RCC 7860 (cell line): ENCODE measurements at regions not wholly inside any gene's neighbourhood (a gene's known extent, or its start where the extent isn't known, plus 50 kb on each side); places are given as distances from the start of the nearest gene placed in this dataset.

Source experiments
- DNase-seq: peaks from one replicate; pipeline ENCODE4 v3.0.0-alpha.2; 2015; ENCODE audit warnings: low spot score
- FAIRE-seq: peaks from 2 replicates; lab custom pipeline; 2012; peaks lifted over from hg19 to GRCh38; lab: Jason Lieb, UNC

DNA sequence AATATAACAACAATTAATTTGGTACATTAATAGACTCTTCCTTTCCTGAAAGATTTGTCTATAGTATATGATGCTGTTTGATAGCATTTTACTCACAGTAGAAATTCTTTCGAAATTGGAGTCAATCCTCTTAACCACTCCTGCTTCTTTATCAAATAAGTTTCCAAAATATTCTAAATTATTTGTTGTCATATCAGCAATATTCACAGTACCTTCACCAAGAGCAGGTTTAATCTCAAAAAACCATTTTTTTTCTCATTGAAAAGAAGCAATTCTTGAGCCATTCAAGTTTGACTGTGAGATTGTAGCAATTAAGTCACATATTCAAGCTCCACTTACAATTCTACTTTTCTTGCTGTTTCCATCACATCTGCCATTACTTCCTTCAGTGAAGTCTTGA is 83.5 kb upstream of the PRR16 start:
- DNase-seq (no peak), FAIRE-seq (no peak)

DNA sequence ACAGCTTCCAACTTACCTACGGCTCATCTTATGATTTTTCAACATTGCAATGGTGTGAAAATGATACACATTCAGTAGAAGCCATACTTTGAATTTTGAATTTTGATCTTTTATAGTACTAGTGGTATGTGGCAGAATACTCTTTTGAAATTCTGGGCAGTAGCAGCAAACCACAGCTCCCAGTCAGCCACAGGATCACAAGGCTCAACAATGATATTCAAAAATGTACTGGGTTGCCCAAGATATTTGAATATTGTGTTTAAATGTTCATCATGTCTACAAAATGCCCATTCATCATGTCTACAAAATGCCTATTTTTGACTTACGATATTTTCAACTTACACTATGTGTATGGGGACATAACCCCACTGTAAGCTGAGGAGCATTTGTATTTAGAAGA is 81.3 kb upstream of the PRR16 start:
- FAIRE-seq: no peak

DNA sequence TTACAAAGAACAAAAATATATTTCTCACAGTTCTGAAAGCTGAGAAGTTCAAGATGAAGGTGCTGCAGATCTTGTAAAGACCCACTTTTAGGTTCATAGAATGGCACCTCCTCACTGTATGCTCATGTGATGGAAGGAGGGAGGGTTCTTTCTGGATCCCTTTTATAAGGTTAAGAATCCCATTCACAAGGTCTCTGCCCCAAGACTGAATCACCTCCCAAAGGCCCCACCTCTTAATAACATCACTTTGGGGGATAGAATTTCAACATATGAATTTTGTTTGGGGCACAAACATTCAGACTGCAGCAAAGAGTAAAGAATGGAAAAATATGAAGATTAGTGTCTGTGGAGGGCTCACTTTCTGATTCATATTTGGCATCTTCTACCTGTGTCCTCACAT is 77.1 kb upstream of the PRR16 start:
- FAIRE-seq (no peak), DNase-seq (no peak)

More for the DNA sequence above, 81.3 kb upstream of the PRR16 start:
- no peak for DNase-seq

DNA sequence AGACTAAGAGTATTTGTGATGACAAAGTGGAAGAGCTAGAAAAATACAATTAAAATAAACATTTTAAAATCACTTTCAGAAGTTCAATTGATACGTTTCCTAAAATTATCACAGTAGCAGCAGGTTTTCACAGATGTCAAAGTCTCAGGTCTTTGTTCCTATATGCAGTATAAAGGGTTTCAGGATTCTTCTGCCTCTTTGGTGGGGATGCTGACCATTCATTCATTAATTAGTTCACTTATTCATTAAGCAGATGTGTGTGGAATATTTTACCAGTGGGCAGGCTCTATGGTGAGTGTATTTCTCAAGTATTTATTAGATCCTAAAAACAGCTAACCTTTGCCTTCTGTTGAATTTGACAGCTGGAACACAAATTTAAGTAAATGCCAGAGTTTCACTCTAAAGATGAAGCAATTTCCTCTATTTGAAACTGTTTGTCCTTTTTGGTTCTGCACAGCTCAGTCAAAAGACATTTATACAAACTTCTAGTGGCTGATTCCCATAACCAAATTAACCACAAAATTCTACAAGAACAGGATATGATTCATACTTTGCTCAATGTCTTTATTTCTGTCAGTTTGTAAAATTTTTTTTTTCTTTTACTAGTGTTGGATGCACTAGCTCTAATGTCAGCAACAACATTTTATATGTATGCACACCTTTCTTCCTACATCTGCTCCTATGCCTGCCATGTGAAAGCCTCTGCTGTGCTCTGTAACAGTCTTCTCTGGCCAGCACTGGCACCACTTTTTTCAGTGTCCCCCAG is 75.9 kb upstream of the PRR16 start:
- peak; percentile 92 for FAIRE-seq

GRCh38 chr5:120394259-120394658 is 69.8 kb upstream of the PRR16 start:
- no peak for DNase-seq
- no peak for FAIRE-seq

More for the DNA sequence above, 75.9 kb upstream of the PRR16 start:
- peak; percentile 71 for DNase-seq

DNA sequence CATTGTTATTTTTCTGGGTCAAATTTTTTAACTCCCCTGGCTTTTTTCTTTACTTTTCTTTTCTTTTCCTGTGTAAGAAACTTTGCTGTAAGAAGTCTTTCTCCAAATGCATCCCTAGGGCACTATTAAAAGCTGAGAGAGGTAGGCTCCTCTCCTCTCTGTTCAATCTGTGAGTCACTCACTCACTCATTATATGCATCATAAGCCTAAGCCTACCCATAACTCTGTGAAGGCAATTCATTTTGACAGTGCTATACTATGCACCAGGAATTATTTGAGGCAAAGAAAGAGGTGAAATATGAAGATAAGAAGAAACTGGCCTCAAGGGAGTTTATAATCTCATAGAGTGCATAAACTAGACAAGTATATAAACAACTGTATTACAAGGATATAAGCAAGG is 67.9 kb upstream of the PRR16 start:
- DNase-seq: no peak
- no peak for FAIRE-seq

GRCh38 chr5:120400356-120400755 is 63.7 kb upstream of the PRR16 start:
- FAIRE-seq (no peak), DNase-seq (no peak)

DNA sequence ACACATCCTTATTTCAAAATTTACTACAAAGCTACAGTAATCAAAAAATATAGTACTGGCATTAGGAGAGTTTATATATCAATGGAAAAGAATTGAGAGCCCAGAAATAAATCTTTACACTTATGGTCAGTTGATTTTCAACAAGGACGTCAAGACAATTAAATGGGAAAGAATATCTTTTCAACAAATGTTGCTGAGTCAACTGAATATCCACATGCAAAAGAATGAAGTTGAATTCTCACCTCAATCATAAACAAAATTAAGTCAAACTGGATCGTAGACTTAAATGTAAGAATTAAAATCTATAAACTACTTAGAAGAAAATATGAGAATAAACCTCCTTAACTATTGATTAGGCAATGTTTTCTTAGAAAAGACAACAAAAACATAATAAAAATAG is 61.5 kb upstream of the PRR16 start:
- DNase-seq: no peak
- FAIRE-seq: no peak

DNA sequence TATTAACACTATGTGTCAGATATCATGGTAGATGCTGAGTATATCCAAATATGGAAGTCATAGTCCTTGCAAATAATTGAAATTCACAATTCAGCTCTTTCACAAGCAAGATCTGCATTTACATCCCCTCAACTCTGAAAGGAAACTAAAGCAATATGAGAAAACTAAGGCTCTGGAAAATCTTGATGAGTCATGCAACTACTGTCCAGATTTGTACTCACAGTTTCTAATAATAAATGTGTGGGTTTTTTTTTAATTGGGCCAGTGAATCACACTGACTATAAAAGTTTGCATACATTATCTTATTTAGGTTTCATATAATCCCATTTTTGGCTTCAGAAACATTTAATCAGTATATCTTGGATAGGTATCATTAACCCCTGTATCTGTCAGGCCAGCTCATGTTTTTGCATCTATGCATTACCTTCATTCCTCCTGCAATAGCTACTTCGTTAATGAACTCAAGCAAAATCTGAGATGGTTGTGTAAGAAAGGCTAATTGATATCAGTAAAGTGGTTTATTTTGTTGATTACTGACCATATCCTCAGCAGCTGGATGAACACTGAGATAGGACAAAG is 58.7 kb upstream of the PRR16 start:
- DNase-seq: peak; percentile 53
- peak; percentile 83 for FAIRE-seq

DNA sequence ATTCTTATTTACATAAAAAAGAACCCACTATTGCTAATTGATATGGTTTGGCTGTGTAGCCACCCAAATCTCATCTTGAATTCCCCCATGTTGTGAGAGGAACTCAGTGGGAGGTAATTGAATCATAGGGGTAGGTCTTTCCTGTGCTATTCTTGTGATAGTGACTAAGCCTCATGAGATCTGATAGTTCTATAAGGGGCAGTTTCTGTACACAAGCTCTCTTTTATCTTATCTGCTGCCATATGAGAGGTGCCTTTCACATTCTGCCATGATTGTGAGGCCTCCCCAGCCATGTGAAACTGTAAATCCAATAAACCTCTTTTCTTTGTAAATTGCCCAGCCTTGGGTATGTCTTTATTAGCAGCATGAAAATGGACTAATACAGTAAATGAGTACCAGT is 58.2 kb upstream of the PRR16 start:
- DNase-seq: peak; percentile 76
- peak; percentile 79 for FAIRE-seq

DNA sequence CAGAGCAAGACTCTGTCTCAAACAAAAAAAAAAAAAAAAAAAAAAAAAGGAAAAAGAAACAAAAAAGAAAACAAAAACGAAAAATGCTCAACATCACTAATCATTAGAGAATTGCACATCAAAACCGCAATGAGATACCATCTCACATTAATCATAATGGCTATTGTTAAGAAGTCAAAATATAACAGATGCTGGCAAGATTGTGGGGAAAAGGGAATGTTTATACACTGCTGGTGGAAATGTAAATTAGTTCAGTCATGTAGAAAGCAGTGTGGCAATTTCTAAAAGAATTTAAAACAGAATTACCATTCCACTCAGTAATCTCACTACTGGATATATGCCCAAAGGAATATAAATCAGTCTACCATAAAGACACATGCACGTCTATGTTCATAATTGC is 50.4 kb upstream of the PRR16 start:
- FAIRE-seq (no peak), DNase-seq (peak; percentile 19)
